GM13977 (cell line): ENCODE measurements at regions not wholly inside any gene's neighbourhood (a gene's known extent, or its start where the extent isn't known, plus 50 kb on each side); places are given as distances from the start of the nearest gene placed in this dataset.

ENCODE experiments used
- DNase-seq: peaks from one replicate; pipeline ENCODE4 v3.0.0; 2012; ENCODE audit warnings: low spot score
- CTCF ChIP-seq: IDR thresholded peaks from 2 replicates; pipeline ENCODE4 v1.5.1; 2012; ENCODE audit warnings: mild to moderate bottlenecking, control low read depth; ENCODE audit not compliant: insufficient read depth; ENCODE audit errors: extremely low read depth, missing control alignments
- in situ Hi-C: fragments of 300-500 bp; cut with MboI; formaldehyde crosslinking; loops from one replicate; pipeline ENCODE4 v1.12.0; 2022; ENCODE audit warnings: low sequenced_read_pairs, low pct_unique_long_range_greater_than_20kb, mixed read lengths, inconsistent platforms; ENCODE audit not compliant: unreplicated experiment

- no peak for DNase-seq
- no peak for TF ChIP-seq CTCF
- in situ Hi-C loops = no loop called here
These were observed 74.0 kb downstream of the ZC3H11B start for GRCh38 chr1:219538886-219539285.

- in situ Hi-C loops = no loop called here
- no peak for TF ChIP-seq CTCF
- no peak for DNase-seq
These were observed 75.7 kb downstream of the ZC3H11B start for GRCh38 chr1:219537223-219537631.

DNA sequence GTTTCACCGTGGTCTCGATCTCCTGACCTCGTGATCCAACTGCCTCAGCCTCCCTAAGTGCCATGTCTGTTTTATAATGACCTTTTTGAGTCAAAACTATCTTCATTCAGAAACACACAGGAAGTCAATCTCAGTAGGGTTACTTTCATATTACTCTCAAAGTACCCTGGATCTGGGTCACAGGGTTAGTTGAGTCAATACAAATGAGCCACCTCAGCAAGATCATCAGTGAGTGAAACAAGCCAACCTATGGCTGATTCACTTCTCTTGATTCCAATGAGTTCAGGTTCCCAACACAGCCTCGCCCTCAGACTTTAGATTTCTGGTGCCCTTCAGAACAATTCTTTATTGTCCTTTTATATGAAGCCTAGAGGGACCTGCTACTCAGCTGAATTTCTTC, 76.9 kb downstream of the ZC3H11B start:
- no peak for TF ChIP-seq CTCF
- in situ Hi-C loops = no loop called here
- no peak for DNase-seq

- no peak for TF ChIP-seq CTCF
- DNase-seq = no peak
- in situ Hi-C loops = no loop called here
These were observed 77.9 kb downstream of the ZC3H11B start for GRCh38 chr1:219534991-219535390.

DNA sequence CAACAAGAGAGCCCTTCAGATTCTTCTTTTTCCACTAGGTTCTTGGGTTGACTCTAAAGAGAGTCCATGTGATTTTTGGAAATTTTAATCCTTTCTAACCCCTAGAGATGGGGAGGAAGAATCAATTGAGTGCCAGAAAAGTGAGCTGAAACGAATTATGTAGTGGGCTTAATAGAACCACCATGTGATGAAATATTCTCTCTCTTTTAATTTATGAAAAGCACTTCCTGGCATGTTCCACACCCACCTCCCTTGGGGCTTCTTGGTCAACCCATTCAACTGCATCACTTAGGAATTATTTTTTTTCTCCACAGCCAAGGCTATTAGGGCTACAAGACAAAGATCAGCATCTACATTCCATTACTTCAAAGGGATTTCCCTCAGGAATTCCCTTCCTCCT, 79.6 kb downstream of the ZC3H11B start:
- in situ Hi-C loops = no loop called here
- no peak for TF ChIP-seq CTCF
- no peak for DNase-seq

DNA sequence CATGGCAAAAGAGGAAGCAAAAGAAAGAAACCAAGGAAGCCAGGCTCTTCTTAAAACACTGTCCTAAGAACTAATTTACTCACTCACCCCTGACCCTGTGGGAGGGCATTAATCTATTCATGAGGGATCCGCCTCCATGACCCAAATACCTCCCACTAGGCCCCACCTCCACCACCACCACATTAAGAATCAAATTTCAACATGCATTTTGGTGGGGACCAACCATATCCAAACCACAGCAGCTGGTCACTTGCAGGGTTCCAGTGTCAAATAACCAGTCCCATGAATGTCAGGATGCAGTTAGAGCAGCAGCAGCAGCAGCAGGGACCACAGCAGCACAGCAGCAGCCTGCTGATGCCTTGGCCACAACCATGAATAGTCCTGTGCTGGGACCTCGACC, 83.8 kb downstream of the ZC3H11B start:
- in situ Hi-C loops = no loop called here
- TF ChIP-seq CTCF = no peak
- no peak for DNase-seq

DNA sequence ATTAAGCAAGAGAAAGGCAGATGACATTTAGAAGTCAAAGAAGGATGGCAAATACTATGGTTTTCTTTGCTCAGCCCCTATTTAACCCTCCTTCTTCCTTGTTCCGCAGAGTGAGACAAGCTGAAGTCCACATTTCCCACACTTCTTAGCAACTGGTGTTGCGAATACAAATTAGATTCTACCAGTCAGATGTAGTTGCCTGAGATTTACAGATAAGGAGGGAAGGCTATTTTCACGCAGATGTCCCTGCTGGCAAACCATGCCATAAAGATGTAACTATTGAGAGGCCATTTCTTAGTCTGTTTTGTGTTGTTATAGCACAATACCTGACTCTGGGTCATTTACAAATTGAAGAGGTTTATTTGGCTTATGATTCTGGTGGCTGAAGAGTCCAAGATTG, 84.3 kb downstream of the ZC3H11B start:
- DNase-seq = no peak
- no peak for TF ChIP-seq CTCF
- in situ Hi-C loops = no loop called here
